MM.1S (cell line): ENCODE measurements at regions not wholly inside any gene's neighbourhood (a gene's known extent, or its start where the extent isn't known, plus 50 kb on each side); places are given as distances from the start of the nearest gene placed in this dataset.

ENCODE experiments used
- DNase-seq: peaks from one replicate; pipeline ENCODE4 v3.0.0-alpha.2; 2015
- H2AFZ ChIP-seq: fragments of 300-600 bp; sonication (generic); 2 replicates; pipeline ENCODE4 v1.6.0; 2016; ENCODE audit warnings: antibody characterized with exemption, low read length
- H3F3A ChIP-seq: fragments of 300-600 bp; sonication (generic); 2 replicates; pipeline ENCODE4 v1.6.1; 2016; ENCODE audit warnings: mild to moderate bottlenecking, antibody characterized with exemption, low read length, moderate library complexity, mixed read lengths; ENCODE audit not compliant: insufficient read depth
- H3K27ac ChIP-seq: fragments of 300-600 bp; sonication (generic); 2 replicates; pipeline ENCODE4 v1.5.1; 2016; ENCODE audit warnings: mild to moderate bottlenecking, low read length
- H3K27me3 ChIP-seq: fragments of 300-600 bp; sonication (generic); replicated peaks from 2 replicates; pipeline ENCODE4 v1.6.0; 2016; ENCODE audit warnings: low read length; ENCODE audit not compliant: insufficient read depth
- H3K36me3 ChIP-seq: fragments of 300-600 bp; sonication (generic); replicated peaks from 2 replicates; pipeline ENCODE4 v1.6.1; 2016; ENCODE audit warnings: mild to moderate bottlenecking, low read length, mixed read lengths; ENCODE audit not compliant: insufficient read depth
- H3K4me1 ChIP-seq: fragments of 300-600 bp; sonication (generic); 2 replicates; pipeline ENCODE4 v1.6.1; 2016; ENCODE audit warnings: low read length, mixed read lengths
- H3K4me2 ChIP-seq: fragments of 300-600 bp; sonication (generic); 2 replicates; pipeline ENCODE4 v1.6.0; 2016; ENCODE audit warnings: low read depth, low read length
- H3K4me3 ChIP-seq: fragments of 300-600 bp; sonication (generic); 2 replicates; pipeline ENCODE4 v1.5.1; 2016; ENCODE audit warnings: low read length, mixed read lengths
- H3K79me2 ChIP-seq: fragments of 300-600 bp; sonication (generic); 2 replicates; pipeline ENCODE4 v1.6.1; 2016; ENCODE audit warnings: mixed run types, low read length, mixed read lengths
- H3K9ac ChIP-seq: fragments of 300-600 bp; sonication (generic); 2 replicates; pipeline ENCODE4 v1.6.1; 2016; ENCODE audit warnings: low read length, mixed read lengths
- H3K9me2 ChIP-seq: fragments of 300-600 bp; sonication (generic); replicated peaks from 2 replicates; pipeline ENCODE4 v1.6.1; 2016; ENCODE audit warnings: mild to moderate bottlenecking, low read length, mixed read lengths; ENCODE audit not compliant: insufficient read depth
- H3K9me3 ChIP-seq: fragments of 300-600 bp; sonication (generic); replicated peaks from 2 replicates; pipeline ENCODE4 v1.6.1; 2016; ENCODE audit warnings: mild to moderate bottlenecking, low read length, mixed read lengths; ENCODE audit not compliant: insufficient read depth
- H4K20me1 ChIP-seq: fragments of 300-600 bp; sonication (generic); 2 replicates; pipeline ENCODE4 v1.6.1; 2016; ENCODE audit warnings: mild to moderate bottlenecking, low read length, moderate library complexity, mixed read lengths; ENCODE audit not compliant: insufficient read depth
- CTCF ChIP-seq: fragments of 300-600 bp; sonication (generic); IDR thresholded peaks from 2 replicates; pipeline ENCODE4 v1.5.1; 2016; ENCODE audit warnings: antibody characterized with exemption, low read length, mixed read lengths
- EZH2 ChIP-seq: fragments of 300-600 bp; sonication (generic); optimal IDR thresholded peaks from 2 replicates; pipeline ENCODE3; 2017; ENCODE audit warnings: low read depth, mild to moderate bottlenecking, antibody characterized with exemption, low read length, mixed read lengths
- EZH2phosphoT487 ChIP-seq: fragments of 300-600 bp; sonication (generic); IDR thresholded peaks from 2 replicates; pipeline ENCODE4 v1.6.1; 2018; ENCODE audit warnings: antibody characterized with exemption, low read length

GRCh38 chr5:124621279-124621678 lies 125.2 kb downstream of the ZNF608 start:
- no peak overlapping the region for H3K4me3 ChIP-seq
- H3K36me3 ChIP-seq: no peaks in the 10 kb centered on the region
- no peak overlapping the region for H3K4me2 ChIP-seq
- no peaks in the 10 kb centered on the region for H3K4me1 ChIP-seq
- no peak overlapping the region for H3K9ac ChIP-seq
- TF ChIP-seq EZH2 (no peak), EZH2phosphoT487 (no peak), CTCF (no peak)
- H3K79me2 ChIP-seq: no peaks in the 10 kb centered on the region
- H3K27ac ChIP-seq: no peak overlapping the region
- DNase-seq: no peak
- no peaks in the 10 kb centered on the region for H3K9me2 ChIP-seq
- H3K27me3 ChIP-seq: no peaks in the 10 kb centered on the region
- no peak overlapping the region for H2AFZ ChIP-seq
- H3K9me3 ChIP-seq: no peaks in the 10 kb centered on the region
- no peaks in the 10 kb centered on the region for H4K20me1 ChIP-seq
- H3F3A ChIP-seq: no peaks in the 10 kb centered on the region

GRCh38 chr5:124620743-124621142 lies 125.7 kb downstream of the ZNF608 start:
- H4K20me1 ChIP-seq: no peaks in the 10 kb centered on the region
- no peaks in the 10 kb centered on the region for H3K9me3 ChIP-seq
- TF ChIP-seq EZH2phosphoT487 (no peak), EZH2 (no peak), CTCF (no peak)
- DNase-seq: no peak
- no peak overlapping the region for H2AFZ ChIP-seq
- no peak overlapping the region for H3K4me2 ChIP-seq
- H3K4me1 ChIP-seq: no peaks in the 10 kb centered on the region
- no peaks in the 10 kb centered on the region for H3K9me2 ChIP-seq
- H3K36me3 ChIP-seq: no peaks in the 10 kb centered on the region
- H3K27ac ChIP-seq: no peak overlapping the region
- H3K4me3 ChIP-seq: no peak overlapping the region
- no peaks in the 10 kb centered on the region for H3K27me3 ChIP-seq
- no peaks in the 10 kb centered on the region for H3K79me2 ChIP-seq
- no peak overlapping the region for H3K9ac ChIP-seq
- no peaks in the 10 kb centered on the region for H3F3A ChIP-seq

- peak; percentile 13 for DNase-seq
- Histone ChIP-seq H3K4me2 (0 out of 2 replicates have a peak overlapping the region, but pooled peaks have one; percentile 5), H3F3A (no peaks in the 10 kb centered on the region), H3K79me2 (no peaks in the 10 kb centered on the region), H4K20me1 (no peaks in the 10 kb centered on the region), H3K9me2 (no peaks in the 10 kb centered on the region), H3K36me3 (no peaks in the 10 kb centered on the region), H3K9me3 (no peaks in the 10 kb centered on the region), H3K27me3 (no peaks in the 10 kb centered on the region), H3K4me3 (no peak overlapping the region), H3K27ac (no peak overlapping the region), H2AFZ (no peak overlapping the region), H3K4me1 (no peaks in the 10 kb centered on the region), H3K9ac (no peak overlapping the region)
- no peak for TF ChIP-seq CTCF
- no peak for TF ChIP-seq EZH2phosphoT487
- no peak for TF ChIP-seq EZH2
Observed at GRCh38 chr5:124619121-124619520, 127.3 kb downstream of the ZNF608 start.

- Histone ChIP-seq H3K4me2 (no peak overlapping the region), H3K4me1 (no peaks in the 10 kb centered on the region), H4K20me1 (no peaks in the 10 kb centered on the region), H3F3A (no peaks in the 10 kb centered on the region), H3K9me2 (no peaks in the 10 kb centered on the region), H3K27me3 (no peaks in the 10 kb centered on the region), H3K9me3 (no peaks in the 10 kb centered on the region), H3K27ac (no peak overlapping the region), H3K4me3 (no peak overlapping the region), H2AFZ (no peak overlapping the region), H3K36me3 (no peaks in the 10 kb centered on the region), H3K9ac (no peak overlapping the region), H3K79me2 (no peaks in the 10 kb centered on the region)
- TF ChIP-seq CTCF: no peak
- TF ChIP-seq EZH2: no peak
- no peak for TF ChIP-seq EZH2phosphoT487
- DNase-seq: no peak
Observed at GRCh38 chr5:124617787-124618186, 128.7 kb downstream of the ZNF608 start.
